ENCODE measurements at regions not wholly inside any gene's neighbourhood (a gene's known extent, or its start where the extent isn't known, plus 50 kb on each side); places are given as distances from the start of the nearest gene placed in this dataset.
"Not testable (repeated sequence)": the region's sequence is repeated elsewhere in the genome, so short reads cannot be mapped to it uniquely, and the experiment has no call there.

DNA sequence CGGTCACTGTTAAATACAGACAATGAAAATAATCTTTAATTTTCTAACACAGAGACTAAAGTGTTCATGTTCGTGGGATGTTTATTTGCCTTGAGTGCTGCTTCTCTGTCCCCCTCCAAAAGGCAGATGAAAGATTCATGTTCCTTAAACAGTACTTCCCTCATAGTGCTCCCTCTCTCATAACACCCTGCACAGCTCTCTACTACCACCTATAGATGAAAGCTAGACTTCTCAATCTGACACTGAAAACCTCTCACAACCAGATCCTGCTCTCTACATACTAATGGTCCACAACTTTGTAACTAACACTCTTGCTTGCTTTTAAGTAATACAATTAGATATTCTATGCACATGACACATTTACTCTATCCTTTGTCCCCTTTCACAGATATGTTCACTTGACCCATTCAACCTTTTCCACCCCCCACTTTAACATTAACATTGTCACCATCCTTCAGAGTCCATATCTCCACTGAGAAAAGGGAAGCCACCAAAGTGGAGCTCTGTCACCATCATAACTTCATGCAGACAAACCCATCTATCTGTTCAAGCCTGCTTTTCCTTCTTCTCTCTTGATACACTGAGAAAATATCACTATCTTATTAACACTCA lies 266.4 kb upstream of the USP15 start:
- DNase-seq: peak; percentile 8 to 63

DNA sequence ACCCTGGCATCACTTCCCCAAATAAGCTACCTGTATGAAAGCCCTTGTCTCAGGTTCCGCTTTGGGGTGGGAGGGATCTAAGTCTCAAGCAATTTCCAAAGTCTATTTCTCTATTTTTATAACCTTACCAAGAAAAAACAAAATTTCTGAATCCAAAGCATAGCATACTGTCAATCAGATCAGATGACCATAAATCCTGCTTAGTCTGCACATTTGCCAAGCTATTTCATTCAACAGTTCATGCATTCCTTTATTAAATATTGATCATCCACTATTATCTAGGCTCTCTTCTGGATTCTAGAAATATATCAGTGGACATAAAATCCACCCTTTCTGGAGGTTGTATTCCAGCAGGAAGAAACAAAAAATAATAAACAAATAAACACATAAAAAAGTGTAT lies 263.5 kb upstream of the USP15 start:
- no peak for DNase-seq

DNA sequence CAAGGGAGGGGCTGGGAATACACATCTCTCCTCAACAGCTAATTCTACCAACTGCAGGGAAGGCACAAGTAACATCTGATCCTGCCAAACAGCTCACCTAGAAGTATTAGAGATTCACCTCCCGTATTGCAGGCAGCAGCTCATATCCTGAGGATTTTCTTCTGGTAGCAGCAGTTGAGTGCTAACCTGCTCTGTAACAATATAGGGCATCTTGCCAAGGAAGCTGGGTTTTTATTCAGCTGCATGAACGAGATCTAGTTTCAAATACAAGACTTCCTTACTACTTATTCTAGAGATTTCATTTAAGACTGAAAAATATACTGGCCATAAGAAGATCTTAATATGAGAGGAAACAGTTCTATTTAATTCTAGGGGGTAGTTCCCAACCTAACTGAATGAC lies 261.4 kb upstream of the USP15 start:
- peak in 1 of 2 experiments; percentile 41 for DNase-seq

DNA sequence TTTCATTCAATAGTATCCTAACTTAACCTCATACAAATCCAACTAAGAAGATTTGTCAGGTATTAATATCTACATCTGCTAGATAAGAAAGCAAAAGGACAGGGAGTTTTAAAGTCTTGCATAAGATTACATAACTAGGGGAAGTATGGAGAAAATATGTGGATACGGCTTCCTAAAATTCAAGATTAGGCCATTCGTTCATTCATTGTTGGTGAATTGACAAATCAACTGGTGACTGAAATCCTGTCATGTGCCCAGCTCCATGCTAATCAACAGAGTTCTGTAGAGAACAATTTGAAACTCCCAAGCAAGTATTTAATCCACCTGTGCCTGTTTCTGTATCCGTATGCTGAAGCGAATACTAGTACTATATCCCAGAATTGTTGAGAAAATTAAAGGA lies 260.9 kb upstream of the USP15 start:
- no peak for DNase-seq

DNA sequence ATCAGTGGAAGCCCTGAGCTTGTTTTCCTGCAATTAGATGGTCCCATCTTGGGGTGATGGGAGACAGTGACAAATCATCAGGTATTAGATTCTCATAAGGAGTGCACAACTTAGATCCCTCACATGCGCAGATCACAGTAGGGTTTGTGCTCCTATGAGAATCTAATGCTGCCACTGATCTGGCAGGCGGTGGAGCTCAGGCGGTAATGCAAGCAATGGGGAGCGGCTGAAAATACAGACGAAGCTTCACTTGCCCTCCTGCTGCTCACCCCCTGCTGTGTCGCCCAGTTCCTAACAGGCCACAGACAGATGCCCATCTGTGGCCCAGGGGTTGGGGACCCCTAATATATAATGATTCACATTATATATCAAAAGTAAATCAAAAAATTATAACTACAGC lies 258.8 kb upstream of the USP15 start:
- no peak for DNase-seq

- no peak for DNase-seq
Measured at GRCh38 chr12:62003226-62003625, 257.0 kb upstream of the USP15 start.

DNA sequence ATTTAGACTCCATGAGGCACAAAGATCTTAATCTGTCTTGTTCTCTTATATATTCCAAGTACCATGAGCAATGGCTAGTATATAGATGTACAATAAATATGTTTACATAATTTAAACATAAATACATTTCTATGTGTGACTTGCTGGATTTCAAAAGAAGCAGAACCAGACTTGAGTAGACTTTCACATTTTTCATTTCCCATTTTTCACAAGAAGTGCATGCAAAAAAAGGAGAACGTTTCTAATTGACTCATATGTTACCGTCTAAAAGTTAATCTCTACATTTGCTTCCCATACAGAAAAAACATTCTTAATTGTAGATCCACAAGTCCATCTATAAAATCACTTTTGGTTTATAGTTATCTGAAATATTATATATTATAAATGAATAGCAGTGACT lies 256.5 kb upstream of the USP15 start:
- DNase-seq: no peak

- no peak for DNase-seq
Measured at GRCh38 chr12:62005615-62006014, 254.6 kb upstream of the USP15 start.

- DNase-seq: peak in 1 of 2 experiments; percentile 31
Measured at GRCh38 chr12:62006076-62006732, 254.0 kb upstream of the USP15 start.

DNA sequence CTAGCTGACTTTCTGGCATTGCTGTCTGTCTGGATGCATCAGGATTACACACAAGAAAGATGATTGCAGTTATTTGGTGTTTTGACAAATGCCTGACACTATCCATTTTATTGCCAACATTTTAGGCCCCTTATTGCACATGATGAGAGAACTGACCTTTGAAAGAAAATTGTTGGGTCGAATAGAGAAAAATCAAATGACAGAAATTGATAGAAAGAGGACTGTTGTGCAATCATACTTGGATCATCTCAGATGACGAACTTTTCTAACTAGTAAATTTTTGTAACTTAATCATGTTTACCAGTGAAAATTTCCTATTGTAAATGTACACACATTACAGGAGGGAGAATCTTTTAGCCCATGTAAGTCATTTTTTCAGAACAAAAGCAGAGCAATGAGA lies 251.5 kb upstream of the USP15 start:
- no peak for DNase-seq

DNA sequence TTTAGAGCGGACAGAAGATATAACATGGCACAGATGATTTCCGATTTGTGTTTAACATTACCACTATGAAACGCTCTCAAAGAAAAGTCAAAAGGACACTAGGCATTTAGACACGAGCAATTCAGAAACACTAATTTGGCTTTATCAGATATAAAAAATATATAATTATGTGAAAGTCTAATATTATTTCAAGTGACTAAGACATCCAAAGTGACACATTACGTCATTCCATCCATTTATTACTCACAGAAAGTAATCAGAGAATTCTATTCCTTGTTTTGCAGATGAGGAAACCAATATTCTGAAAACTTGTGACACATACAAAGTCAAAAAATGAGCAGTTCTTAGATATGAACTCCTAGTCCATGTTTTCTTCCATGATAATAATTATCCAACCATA lies 250.8 kb upstream of the USP15 start:
- no peak for DNase-seq

GRCh38 chr12:62010331-62010906 lies 249.8 kb upstream of the USP15 start:
- DNase-seq: not testable (repeated sequence)

DNA sequence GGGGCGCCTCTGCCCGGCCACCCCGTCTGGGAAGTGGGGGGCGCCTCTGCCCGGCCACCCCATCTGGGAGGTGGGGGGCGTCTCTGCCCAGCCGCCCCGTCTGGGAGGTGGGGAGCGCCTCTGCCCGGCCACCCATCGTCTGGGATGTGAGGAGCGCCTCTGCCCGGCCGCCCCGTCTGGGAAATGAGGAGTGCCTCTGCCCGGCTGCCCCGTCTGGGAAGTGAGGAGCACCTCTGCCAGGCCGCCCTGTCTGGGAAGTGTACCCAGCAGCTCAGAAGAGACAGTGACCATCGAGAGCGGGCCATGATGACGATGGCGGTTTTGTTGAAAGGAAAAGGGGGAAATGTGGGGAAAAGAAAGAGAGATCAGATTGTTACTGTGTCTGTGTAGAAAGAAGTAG lies 249.2 kb upstream of the USP15 start:
- not testable (repeated sequence) for DNase-seq

DNA sequence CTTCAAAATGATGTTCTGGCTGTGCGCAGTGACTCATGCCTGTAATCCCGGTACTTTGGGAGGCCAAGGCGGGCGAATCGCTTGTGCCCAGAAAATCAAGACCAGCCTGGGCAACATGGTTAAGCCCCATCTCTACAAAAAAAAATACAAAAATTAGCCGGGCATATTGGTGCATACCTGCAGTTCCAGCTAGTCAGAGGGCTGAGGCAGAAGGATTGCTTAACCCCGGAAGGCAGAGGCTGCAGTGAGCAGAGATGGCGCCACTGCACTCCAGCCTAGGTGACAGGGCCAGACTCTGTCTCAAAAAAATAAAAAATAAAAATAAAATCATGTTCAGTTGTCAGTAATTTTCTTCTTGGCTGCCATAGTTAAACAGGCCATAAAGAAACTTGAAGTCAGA lies 245.9 kb upstream of the USP15 start:
- no peak for DNase-seq

GRCh38 chr12:62016021-62016420 lies 244.2 kb upstream of the USP15 start:
- DNase-seq: no peak

GRCh38 chr12:62021808-62022207 lies 238.4 kb upstream of the USP15 start:
- no peak for DNase-seq

DNA sequence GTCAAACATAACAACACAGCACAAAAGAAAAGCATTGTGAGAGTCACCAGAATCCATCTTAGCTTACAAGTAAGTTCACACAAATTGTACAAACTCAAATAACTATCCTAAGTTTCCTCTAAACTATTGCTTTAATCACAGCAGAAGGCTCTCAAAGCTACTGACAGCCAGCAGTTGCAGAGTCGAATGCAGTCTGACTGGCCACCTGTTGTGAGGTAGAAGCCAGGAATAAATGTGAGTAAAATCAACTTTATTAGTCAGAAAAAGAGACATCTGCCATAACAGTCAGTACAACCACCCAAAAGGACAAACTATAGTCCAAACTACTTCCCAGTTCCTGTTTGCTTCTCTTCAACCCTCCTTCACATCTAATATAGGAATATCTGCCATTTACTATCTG lies 231.7 kb upstream of the USP15 start:
- DNase-seq: no peak

- DNase-seq: no peak
Measured at GRCh38 chr12:62032870-62033269, 227.3 kb upstream of the USP15 start.

GRCh38 chr12:62044450-62045135 lies 215.6 kb upstream of the USP15 start:
- no peak for DNase-seq

DNA sequence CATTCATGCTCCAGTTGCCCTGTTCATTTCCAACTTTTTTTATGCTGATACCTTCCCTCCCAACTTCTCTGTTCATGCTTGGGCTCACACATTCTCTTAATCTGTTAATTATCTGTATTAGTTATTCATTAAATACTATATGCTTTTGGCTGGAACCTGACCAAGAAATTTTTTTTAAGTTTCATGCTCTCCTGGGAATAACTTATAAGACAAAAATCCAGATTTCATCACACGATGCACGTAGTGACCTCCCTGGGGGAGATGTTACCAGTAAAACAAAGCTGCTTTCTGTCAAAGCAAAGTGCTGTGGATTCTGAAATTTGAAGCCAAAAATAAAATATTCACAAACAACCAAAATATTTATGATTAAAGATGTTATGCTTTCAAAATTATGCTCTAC lies 215.0 kb upstream of the USP15 start:
- no peak for DNase-seq

DNA sequence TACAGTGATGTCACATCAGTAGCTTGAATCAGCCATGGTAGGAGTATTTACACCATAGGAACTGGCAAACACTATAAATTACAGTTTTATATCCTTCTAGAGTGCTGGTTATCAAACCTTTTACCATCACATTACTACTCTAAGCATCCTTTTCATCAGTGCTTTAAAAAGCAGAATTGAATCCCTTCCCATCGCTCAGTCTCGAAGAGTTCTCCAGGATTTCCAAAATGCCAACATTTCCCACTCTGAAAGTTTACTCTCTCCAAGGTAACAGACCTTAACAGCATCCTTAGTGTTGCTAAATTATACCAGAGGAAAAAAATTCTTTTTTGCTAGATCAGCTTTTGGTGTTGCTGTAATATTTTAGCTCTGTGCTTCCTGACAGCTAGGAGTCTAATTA lies 209.4 kb upstream of the USP15 start:
- DNase-seq: no peak

DNA sequence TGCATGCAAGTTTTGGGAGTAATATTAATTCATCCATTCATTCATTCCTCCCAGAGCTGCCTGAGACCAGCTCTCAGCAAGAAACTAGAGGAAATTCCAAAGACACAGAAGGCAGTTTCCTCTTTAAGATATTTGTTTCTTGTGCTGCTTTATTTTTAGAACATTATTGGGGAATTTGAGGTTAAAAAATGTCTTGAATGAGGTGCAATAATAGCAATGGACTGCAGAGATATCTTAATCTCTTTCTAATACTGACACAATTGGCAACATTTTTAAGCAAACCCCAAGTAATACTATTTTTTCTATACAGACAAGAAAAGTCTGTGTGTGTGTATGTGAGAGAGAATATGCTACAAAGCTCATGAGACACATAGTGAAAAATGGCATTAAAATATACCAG lies 190.2 kb upstream of the USP15 start:
- no peak for DNase-seq

DNA sequence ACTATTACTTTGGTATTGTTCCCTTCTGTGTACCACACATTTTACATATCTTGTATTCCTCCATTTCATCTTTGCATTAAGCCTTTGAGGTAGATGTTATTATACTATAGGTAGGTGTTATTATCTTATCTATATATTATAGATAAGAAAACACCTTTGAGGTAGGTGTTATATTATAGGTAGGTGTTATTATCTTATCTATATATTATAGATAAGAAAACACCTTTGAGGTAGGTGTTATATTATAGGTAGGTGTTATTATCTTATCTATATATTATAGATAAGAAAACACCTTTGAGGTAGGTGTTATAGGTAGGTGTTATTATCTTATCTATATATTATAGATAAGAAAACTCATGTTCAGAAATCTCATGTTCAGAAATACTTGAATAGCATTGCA lies 187.0 kb upstream of the USP15 start:
- not testable (repeated sequence) for DNase-seq

GRCh38 chr12:62075870-62076269 lies 184.3 kb upstream of the USP15 start:
- no peak for DNase-seq

Measured in NCI-H524 (cell line).